NCI-H1092 treated with DMSO at 0.1 percent for 48 hours (cell line): ENCODE measurements at regions not wholly inside any gene's neighbourhood (a gene's known extent, or its start where the extent isn't known, plus 50 kb on each side); places are given as distances from the start of the nearest gene placed in this dataset.
"Not testable (repeated sequence)": the region's sequence is repeated elsewhere in the genome, so short reads cannot be mapped to it uniquely, and the experiment has no call there.

Experiments
- DNase-seq: peaks from one replicate; lab custom pipeline; 2025; lab: John Stamatoyannopoulos, UW

- DNase-seq, result no peak
Observed at GRCh38 chr3:193119926-193120325, 121.1 kb upstream of the PLAAT1 start.

GRCh38 chr3:193124861-193125260, 116.2 kb upstream of the PLAAT1 start:
- no peak for DNase-seq

- DNase-seq, result peak; percentile 18
Observed at GRCh38 chr3:193129607-193130006, 111.4 kb upstream of the PLAAT1 start.

- no peak for DNase-seq
Observed at GRCh38 chr3:193130576-193130975, 110.4 kb upstream of the PLAAT1 start.

- DNase-seq, result no peak
Observed at GRCh38 chr3:193132241-193132640, 108.8 kb upstream of the PLAAT1 start.

- no peak for DNase-seq
Observed at GRCh38 chr3:193132964-193133363, 108.1 kb upstream of the PLAAT1 start.

GRCh38 chr3:193134856-193135255, 106.2 kb upstream of the PLAAT1 start:
- no peak for DNase-seq

- DNase-seq, result no peak
Observed at GRCh38 chr3:193140381-193140780, 100.6 kb upstream of the PLAAT1 start.

- DNase-seq, result no peak
Observed at GRCh38 chr3:193145248-193145647, 95.8 kb upstream of the PLAAT1 start.

- no peak for DNase-seq
Observed at GRCh38 chr3:193148688-193149473, 92.1 kb upstream of the PLAAT1 start.

GRCh38 chr3:193149998-193150397, 91.0 kb upstream of the PLAAT1 start:
- no peak for DNase-seq

- not testable (repeated sequence) for DNase-seq
Observed at GRCh38 chr3:193155044-193155781, 85.8 kb upstream of the PLAAT1 start.

- DNase-seq, result no peak
Observed at GRCh38 chr3:193157051-193157450, 84.0 kb upstream of the PLAAT1 start.

- no peak for DNase-seq
Observed at GRCh38 chr3:193165431-193166120, 75.4 kb upstream of the PLAAT1 start.

GRCh38 chr3:193168931-193169330, 72.1 kb upstream of the PLAAT1 start:
- DNase-seq, result no peak

- DNase-seq, result no peak
Observed at GRCh38 chr3:193174140-193174539, 66.9 kb upstream of the PLAAT1 start.

- DNase-seq, result not testable (repeated sequence)
Observed at GRCh38 chr3:193179332-193180012, 61.5 kb upstream of the PLAAT1 start.

- no peak for DNase-seq
Observed at GRCh38 chr3:193187070-193187722, 53.8 kb upstream of the PLAAT1 start.

- peak; percentile 68 for DNase-seq
Observed at GRCh38 chr3:193190146-193190786, 50.8 kb upstream of the PLAAT1 start.
